ENCODE measurements at regions not wholly inside any gene's neighbourhood (a gene's known extent, or its start where the extent isn't known, plus 50 kb on each side); places are given as distances from the start of the nearest gene placed in this dataset.

DNA sequence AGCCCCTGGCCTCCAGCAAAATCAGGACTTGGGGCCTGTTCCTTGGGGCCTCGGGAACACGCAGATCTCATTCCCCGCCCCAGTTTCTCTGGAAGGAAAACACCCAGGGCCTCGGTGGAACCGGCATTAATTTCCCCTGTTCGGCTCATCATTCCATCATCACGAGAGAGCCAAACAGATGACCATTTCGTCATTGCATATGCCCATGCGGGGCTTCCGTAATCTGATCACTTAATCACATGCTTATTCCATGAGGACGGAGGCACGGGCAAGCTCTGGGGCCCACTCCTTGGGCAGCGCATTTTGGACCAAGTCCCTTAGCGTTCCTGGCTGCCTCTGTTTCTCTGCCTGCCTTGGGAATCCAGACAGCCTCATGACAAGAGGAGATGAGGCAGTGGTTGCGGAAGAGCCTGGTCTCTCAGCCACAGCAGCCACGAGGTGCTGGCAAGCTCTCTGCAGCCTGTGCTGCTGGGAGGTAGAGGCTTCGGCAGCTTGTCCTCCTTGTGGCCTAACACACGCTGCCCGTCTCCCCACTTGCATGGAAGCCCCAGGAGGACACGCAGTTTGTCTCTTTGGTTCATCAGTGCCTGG is 65.0 kb upstream of the IER5L start (continued):
- TF ChIP-seq, protein P1, sequence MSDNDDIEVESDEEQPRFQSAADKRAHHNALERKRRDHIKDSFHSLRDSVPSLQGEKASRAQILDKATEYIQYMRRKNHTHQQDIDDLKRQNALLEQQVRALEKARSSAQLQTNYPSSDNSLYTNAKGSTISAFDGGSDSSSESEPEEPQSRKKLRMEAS (IDR thresholded peaks at IDR 0.05) = no peak

DNA sequence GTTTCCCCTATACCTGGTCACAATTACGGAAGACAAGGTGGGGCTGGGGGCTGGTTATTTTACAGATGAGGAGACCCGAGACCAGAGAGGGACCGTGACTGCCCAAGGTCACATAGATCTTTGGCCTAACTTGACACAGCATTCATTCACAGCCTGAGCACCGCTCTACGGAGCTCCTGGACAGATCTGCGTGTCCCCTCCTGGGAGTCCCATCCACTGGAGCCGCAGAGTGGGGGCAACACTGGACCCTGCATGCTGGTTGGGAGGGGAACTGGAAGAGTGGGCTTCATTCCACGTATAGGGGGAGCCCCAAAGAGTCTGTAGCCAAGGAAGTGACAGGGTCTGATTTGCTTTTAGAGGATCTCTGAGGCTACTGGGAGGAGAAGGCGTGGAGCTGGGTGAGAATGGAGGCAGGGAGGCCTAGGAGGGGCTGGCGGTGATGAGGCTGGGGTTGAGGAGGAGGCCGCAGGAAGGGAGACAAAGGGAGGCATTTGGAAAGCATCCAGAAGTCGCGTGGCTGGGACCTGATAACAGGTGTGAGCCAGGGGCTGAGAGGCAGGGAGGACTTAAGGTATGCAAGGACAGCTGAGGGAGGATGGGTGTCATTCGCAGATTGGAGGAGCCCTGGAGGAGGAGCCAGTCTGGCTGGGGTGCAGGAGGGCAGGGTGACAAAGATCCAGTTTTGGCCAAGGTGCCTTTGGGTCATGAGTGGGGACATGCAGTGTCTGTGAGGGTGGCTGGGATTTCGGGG is 64.3 kb upstream of the IER5L start:
- DNase-seq (ENCODE audit: low spot score) = no peak
- H3K27ac ChIP-seq (ENCODE audit: low read depth in 1 of 2, low read length in 2 of 2) = no peak overlapping the region
- no peaks in the 10 kb centered on the region for H3K36me3 ChIP-seq (ENCODE audit: control insufficient read depth in 4 of 4, insufficient read depth in 3 of 4, low read depth in 1 of 4, low read length in 3 of 4)
- no peaks in the 10 kb centered on the region for H3K9me3 ChIP-seq (ENCODE audit: control insufficient read depth in 4 of 4, low read length in 3 of 4)
- H3K4me1 ChIP-seq (ENCODE audit: control insufficient read depth in 4 of 4, insufficient read depth in 4 of 4, low read length in 3 of 4) = no peaks in the 10 kb centered on the region
- WGBS = 89% methylated on average over 15 of the region's 15 CpGs
- H3K9ac ChIP-seq (ENCODE audit: low read depth in 1 of 2, low read length in 2 of 2) = no peak overlapping the region
- TF ChIP-seq NR2F2 (IDR thresholded peaks at IDR 0.05) (no peak), GABPA (IDR thresholded peaks at IDR 0.05 in 1 of 2, conservative IDR thresholded peaks at IDR 0.05 in 1 of 2) (no peak), SP1 (IDR thresholded peaks at IDR 0.05) (no peak), FOXA1 (IDR thresholded peaks at IDR 0.05) (no peak)
- no peaks in the 10 kb centered on the region for H3K27me3 ChIP-seq (ENCODE audit: control insufficient read depth in 4 of 4, insufficient read depth in 4 of 4, low read length in 3 of 4)
- H3K4me3 ChIP-seq (ENCODE audit: low read depth in 1 of 3, low read length in 3 of 3) = no peak overlapping the region

DNA sequence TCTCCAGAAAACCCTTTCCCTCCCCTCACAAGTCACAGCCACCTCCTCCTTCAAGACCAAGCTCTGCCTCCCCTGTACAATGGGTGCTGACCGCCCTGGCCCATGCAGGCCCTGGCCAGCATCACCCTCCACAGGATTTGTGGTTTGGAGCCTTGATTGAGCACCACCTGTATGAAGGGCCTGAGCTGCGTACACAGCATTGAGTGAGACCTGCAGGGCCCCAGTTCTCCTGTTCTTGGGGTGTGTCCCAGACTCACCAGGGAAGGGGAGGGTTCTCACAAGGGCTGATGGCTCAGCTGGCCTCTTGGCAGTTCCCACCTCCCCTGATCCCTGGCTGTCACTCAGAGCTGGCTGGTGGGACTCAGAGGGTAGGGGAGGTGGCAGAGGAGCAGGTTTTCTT is 63.7 kb upstream of the IER5L start:
- H3K4me1 ChIP-seq (ENCODE audit: control insufficient read depth in 4 of 4, insufficient read depth in 4 of 4, low read length in 3 of 4) = no peaks in the 10 kb centered on the region
- TF ChIP-seq FOXA2 (IDR thresholded peaks at IDR 0.05) = no peak
- no peak for TF ChIP-seq RXRA (IDR thresholded peaks at IDR 0.05)
- no peak for TF ChIP-seq NR2F2 (IDR thresholded peaks at IDR 0.05)
- no peaks in the 10 kb centered on the region for H3K27me3 ChIP-seq (ENCODE audit: control insufficient read depth in 4 of 4, insufficient read depth in 4 of 4, low read length in 3 of 4)
- no peaks in the 10 kb centered on the region for H3K9me3 ChIP-seq (ENCODE audit: control insufficient read depth in 4 of 4, low read length in 3 of 4)
- WGBS = 96% methylated on average over 2 of the region's 2 CpGs
- no peak for DNase-seq (ENCODE audit: low spot score)
- H3K4me3 ChIP-seq (ENCODE audit: low read depth in 1 of 3, low read length in 3 of 3) = no peak overlapping the region
- no peak overlapping the region for H3K9ac ChIP-seq (ENCODE audit: low read depth in 1 of 2, low read length in 2 of 2)
- H3K36me3 ChIP-seq (ENCODE audit: control insufficient read depth in 4 of 4, insufficient read depth in 3 of 4, low read depth in 1 of 4, low read length in 3 of 4) = no peaks in the 10 kb centered on the region
- no peak overlapping the region for H3K27ac ChIP-seq (ENCODE audit: low read depth in 1 of 2, low read length in 2 of 2)

DNA sequence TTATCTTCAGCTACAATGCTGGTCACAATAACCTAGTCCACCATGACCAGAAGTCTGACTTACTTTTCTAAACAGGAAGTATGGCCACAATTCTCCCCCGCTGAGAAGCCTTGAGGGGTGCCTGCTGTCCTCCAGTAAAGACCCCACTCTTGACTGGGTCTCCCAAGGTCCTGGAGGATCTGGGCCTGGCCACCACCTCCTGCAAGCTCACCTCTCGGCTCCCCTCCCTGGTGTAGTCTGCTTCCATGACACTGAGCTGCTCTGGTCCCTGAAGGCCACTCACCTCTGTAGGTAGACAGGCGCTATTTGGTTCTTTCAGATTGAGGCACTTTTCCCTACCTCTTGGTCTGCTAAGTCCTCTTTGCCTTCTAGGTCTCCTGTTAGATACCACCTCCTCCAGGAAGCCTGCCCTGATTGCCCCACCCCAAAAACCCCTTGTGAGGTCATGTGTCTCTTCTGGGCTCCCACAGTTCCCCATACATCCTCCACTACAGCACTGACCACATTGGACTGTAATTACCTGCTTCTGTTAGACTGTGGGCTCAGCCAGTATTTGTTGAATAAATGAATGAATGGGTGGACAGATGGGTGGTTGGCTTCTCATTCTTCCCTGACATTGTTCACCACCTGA is 62.6 kb upstream of the IER5L start:
- Histone ChIP-seq H3K4me1 (ENCODE audit: control insufficient read depth in 4 of 4, insufficient read depth in 4 of 4, low read length in 3 of 4) (no peaks in the 10 kb centered on the region), H3K4me3 (ENCODE audit: low read depth in 1 of 3, low read length in 3 of 3) (no peak overlapping the region), H3K36me3 (ENCODE audit: control insufficient read depth in 4 of 4, insufficient read depth in 3 of 4, low read depth in 1 of 4, low read length in 3 of 4) (no peaks in the 10 kb centered on the region), H3K9ac (ENCODE audit: low read depth in 1 of 2, low read length in 2 of 2) (no peak overlapping the region), H3K9me3 (ENCODE audit: control insufficient read depth in 4 of 4, low read length in 3 of 4) (no peaks in the 10 kb centered on the region), H3K27ac (ENCODE audit: low read depth in 1 of 2, low read length in 2 of 2) (no peak overlapping the region), H3K27me3 (ENCODE audit: control insufficient read depth in 4 of 4, insufficient read depth in 4 of 4, low read length in 3 of 4) (no peaks in the 10 kb centered on the region)
- TF ChIP-seq, protein P2, sequence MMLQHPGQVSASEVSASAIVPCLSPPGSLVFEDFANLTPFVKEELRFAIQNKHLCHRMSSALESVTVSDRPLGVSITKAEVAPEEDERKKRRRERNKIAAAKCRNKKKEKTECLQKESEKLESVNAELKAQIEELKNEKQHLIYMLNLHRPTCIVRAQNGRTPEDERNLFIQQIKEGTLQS (IDR thresholded peaks at IDR 0.05) = no peak
- TF ChIP-seq FOXA1 (IDR thresholded peaks at IDR 0.05) (no peak), GABPA (IDR thresholded peaks at IDR 0.05 in 1 of 2, conservative IDR thresholded peaks at IDR 0.05 in 1 of 2) (no peak), JUND (IDR thresholded peaks at IDR 0.05) (no peak), FOXA2 (IDR thresholded peaks at IDR 0.05) (no peak), TAF1 (conservative IDR thresholded peaks at IDR 0.05) (no peak), RAD21 (IDR thresholded peaks at IDR 0.05) (no peak), YY1 (IDR thresholded peaks at IDR 0.05) (no peak), SP1 (IDR thresholded peaks at IDR 0.05) (no peak), HNF4G (IDR thresholded peaks at IDR 0.05) (no peak)
- TF ChIP-seq, protein P3, sequence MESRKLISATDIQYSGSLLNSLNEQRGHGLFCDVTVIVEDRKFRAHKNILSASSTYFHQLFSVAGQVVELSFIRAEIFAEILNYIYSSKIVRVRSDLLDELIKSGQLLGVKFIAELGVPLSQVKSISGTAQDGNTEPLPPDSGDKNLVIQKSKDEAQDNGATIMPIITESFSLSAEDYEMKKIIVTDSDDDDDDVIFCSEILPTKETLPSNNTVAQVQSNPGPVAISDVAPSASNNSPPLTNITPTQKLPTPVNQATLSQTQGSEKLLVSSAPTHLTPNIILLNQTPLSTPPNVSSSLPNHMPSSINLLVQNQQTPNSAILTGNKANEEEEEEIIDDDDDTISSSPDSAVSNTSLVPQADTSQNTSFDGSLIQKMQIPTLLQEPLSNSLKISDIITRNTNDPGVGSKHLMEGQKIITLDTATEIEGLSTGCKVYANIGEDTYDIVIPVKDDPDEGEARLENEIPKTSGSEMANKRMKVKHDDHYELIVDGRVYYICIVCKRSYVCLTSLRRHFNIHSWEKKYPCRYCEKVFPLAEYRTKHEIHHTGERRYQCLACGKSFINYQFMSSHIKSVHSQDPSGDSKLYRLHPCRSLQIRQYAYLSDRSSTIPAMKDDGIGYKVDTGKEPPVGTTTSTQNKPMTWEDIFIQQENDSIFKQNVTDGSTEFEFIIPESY (IDR thresholded peaks at IDR 0.05) = no peak
- TF ChIP-seq, protein P4, sequence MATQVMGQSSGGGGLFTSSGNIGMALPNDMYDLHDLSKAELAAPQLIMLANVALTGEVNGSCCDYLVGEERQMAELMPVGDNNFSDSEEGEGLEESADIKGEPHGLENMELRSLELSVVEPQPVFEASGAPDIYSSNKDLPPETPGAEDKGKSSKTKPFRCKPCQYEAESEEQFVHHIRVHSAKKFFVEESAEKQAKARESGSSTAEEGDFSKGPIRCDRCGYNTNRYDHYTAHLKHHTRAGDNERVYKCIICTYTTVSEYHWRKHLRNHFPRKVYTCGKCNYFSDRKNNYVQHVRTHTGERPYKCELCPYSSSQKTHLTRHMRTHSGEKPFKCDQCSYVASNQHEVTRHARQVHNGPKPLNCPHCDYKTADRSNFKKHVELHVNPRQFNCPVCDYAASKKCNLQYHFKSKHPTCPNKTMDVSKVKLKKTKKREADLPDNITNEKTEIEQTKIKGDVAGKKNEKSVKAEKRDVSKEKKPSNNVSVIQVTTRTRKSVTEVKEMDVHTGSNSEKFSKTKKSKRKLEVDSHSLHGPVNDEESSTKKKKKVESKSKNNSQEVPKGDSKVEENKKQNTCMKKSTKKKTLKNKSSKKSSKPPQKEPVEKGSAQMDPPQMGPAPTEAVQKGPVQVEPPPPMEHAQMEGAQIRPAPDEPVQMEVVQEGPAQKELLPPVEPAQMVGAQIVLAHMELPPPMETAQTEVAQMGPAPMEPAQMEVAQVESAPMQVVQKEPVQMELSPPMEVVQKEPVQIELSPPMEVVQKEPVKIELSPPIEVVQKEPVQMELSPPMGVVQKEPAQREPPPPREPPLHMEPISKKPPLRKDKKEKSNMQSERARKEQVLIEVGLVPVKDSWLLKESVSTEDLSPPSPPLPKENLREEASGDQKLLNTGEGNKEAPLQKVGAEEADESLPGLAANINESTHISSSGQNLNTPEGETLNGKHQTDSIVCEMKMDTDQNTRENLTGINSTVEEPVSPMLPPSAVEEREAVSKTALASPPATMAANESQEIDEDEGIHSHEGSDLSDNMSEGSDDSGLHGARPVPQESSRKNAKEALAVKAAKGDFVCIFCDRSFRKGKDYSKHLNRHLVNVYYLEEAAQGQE (IDR thresholded peaks at IDR 0.05) = no peak
- TF ChIP-seq, protein P1 (IDR thresholded peaks at IDR 0.05) = no peak
- DNase-seq (ENCODE audit: low spot score) = no peak
- WGBS = 95% methylated on average over 3 of the region's 3 CpGs
